ENCODE measurements at regions not wholly inside any gene's neighbourhood (a gene's known extent, or its start where the extent isn't known, plus 50 kb on each side); places are given as distances from the start of the nearest gene placed in this dataset.

GRCh38 chr5:17005107-17005828 lies 69.2 kb upstream of the MYO10 start:
- Histone ChIP-seq H3K4me1 (ENCODE audit: control insufficient read depth in 1 of 2, insufficient read depth in 2 of 2, low read length in 2 of 2) (peaks cover 1 to 11% of the 10 kb centered on the region in 2 experiments; a peak in 3 of 4 replicates), H3K4me3 (replicated peaks in 1 of 2; ENCODE audit: low read depth in 1 of 2, low read length in 2 of 2) (no peak overlapping the region), H2AFZ (ENCODE audit: low read depth, low read length, poor library complexity, severe bottlenecking) (no peak overlapping the region), H3K79me2 (ENCODE audit: insufficient read depth, low read length) (no peaks in the 10 kb centered on the region), H3K9me2 (ENCODE audit: insufficient read depth) (no peaks in the 10 kb centered on the region), H4K20me1 (ENCODE audit: insufficient read depth) (no peaks in the 10 kb centered on the region), H3K27ac (ENCODE audit: low read depth, low read length) (no peak overlapping the region), H3K36me3 (ENCODE audit: control insufficient read depth in 1 of 2, insufficient read depth in 2 of 2, low read length in 2 of 2) (no peaks in the 10 kb centered on the region), H3K9me3 (ENCODE audit: control insufficient read depth in 1 of 2, insufficient read depth in 1 of 2, low read depth in 1 of 2, low read length in 2 of 2) (no peaks in the 10 kb centered on the region), H3K27me3 (ENCODE audit: insufficient read depth, low read length) (no peaks in the 10 kb centered on the region), H3K9ac (ENCODE audit: low read length) (no peak overlapping the region), H3K4me2 (ENCODE audit: low read length) (no peak overlapping the region)
- ChIA-PET POLR2A (no interaction called here), CTCF (no interaction called here), RAD21 (ENCODE audit: low non-redundant PET in 1 of 2, low total read pairs in 2 of 2, uncharacterized antibody in 2 of 2, unreplicated experiment in 2 of 2) (no interaction called here)
- no TSS peak for BruUV-seq (replicated peaks)
- intact Hi-C loops (cut with micrococcal nuclease) = no loop called here
- no peak for TF ChIP-seq MAX (IDR thresholded peaks at IDR 0.05)
- TF ChIP-seq CTCF (IDR thresholded peaks at IDR 0.05 in 2 of 3, conservative IDR thresholded peaks at IDR 0.05 in 1 of 3; ENCODE audit: borderline replicate concordance in 1 of 3, insufficient read depth in 1 of 3, low read depth in 2 of 3, low read length in 2 of 3) = no peak
- no peak for TF ChIP-seq SP1 (IDR thresholded peaks at IDR 0.05; ENCODE audit: low read depth)
- no peak for TF ChIP-seq YY1 (IDR thresholded peaks at IDR 0.05; ENCODE audit: extremely low read depth, insufficient replicate concordance, low read depth, low read length)
- no peak for TF ChIP-seq CBX3 (IDR thresholded peaks at IDR 0.05; ENCODE audit: low read depth)
- TF ChIP-seq ZFX (IDR thresholded peaks at IDR 0.05) = no peak
- no peak for TF ChIP-seq EZH2 (IDR thresholded peaks at IDR 0.05)
- no peak for TF ChIP-seq SIN3A (IDR thresholded peaks at IDR 0.05; ENCODE audit: low read depth)
- TF ChIP-seq SRF (IDR thresholded peaks at IDR 0.05; ENCODE audit: low read depth) = no peak
- TF ChIP-seq EZH2phosphoT487 (IDR thresholded peaks at IDR 0.05; ENCODE audit: borderline replicate concordance) = no peak
- no peak for TF ChIP-seq CEBPB (IDR thresholded peaks at IDR 0.05; ENCODE audit: low read depth)
- TF ChIP-seq REST (IDR thresholded peaks at IDR 0.05; ENCODE audit: low read depth) = no peak
- no peak for TF ChIP-seq FOSL1 (IDR thresholded peaks at IDR 0.05; ENCODE audit: low read depth)
- TF ChIP-seq ZBTB33 (IDR thresholded peaks at IDR 0.05; ENCODE audit: extremely low read depth, insufficient replicate concordance, low read length) = no peak
- no peak for TF ChIP-seq POLR2AphosphoS5 (IDR thresholded peaks at IDR 0.05; ENCODE audit: low read depth, low read length)
- ATAC-seq (no peak), DNase-seq (ENCODE audit: low read depth, low spot score) (no peak)
